ENCODE measurements at regions not wholly inside any gene's neighbourhood (a gene's known extent, or its start where the extent isn't known, plus 50 kb on each side); places are given as distances from the start of the nearest gene placed in this dataset.
A peak's percentile ranks its signal among the peaks of the same experiment; 100 is the strongest.

- peaks cover 2 to 5% (median 2%) of the 10 kb centered on the region in 3 donors for H3K27me3 ChIP-seq (ENCODE audit: control insufficient read depth in 3 of 3, insufficient read depth in 3 of 3, low read length in 3 of 3)
- H3K27ac ChIP-seq (ENCODE audit: low read depth in 1 of 3, low read length in 2 of 3) = no peak overlapping the region
- 15 to 28% (median 17%) methylated on average over 12 to 15 of the region's 15 CpGs for WGBS, 3 donors
- no peaks in the 10 kb centered on the region for H3K4me1 ChIP-seq (ENCODE audit: control insufficient read depth in 3 of 3, insufficient read depth in 2 of 3, low read depth in 1 of 3, low read length in 2 of 3)
- DNase-seq (peak in 1 of 2 donors; percentile 65), FAIRE-seq (no peak)
- peaks cover 0 to 4% of the 10 kb centered on the region in 2 donors for H3K9me3 ChIP-seq (ENCODE audit: control insufficient read depth in 2 of 2, insufficient read depth in 1 of 2, low read depth in 1 of 2, low read length in 1 of 2)
- H3K4me3 ChIP-seq (ENCODE audit: low read depth in 1 of 3, low read length in 3 of 3) = no peak overlapping the region
- no peaks in the 10 kb centered on the region for H3K36me3 ChIP-seq (ENCODE audit: control insufficient read depth in 3 of 3, insufficient read depth in 2 of 3, low read depth in 1 of 3, low read length in 3 of 3)
Observed at GRCh38 chr20:63082308-63082938, 75.7 kb upstream of the BHLHE23 start.

GRCh38 chr20:63081831-63082230 is 75.1 kb upstream of the BHLHE23 start:
- Histone ChIP-seq H3K27me3 (ENCODE audit: control insufficient read depth in 3 of 3, insufficient read depth in 3 of 3, low read length in 3 of 3) (peaks cover 2 to 5% (median 2%) of the 10 kb centered on the region in 3 donors), H3K27ac (ENCODE audit: low read depth in 1 of 3, low read length in 2 of 3) (no peak overlapping the region), H3K4me3 (ENCODE audit: low read depth in 1 of 3, low read length in 3 of 3) (no peak overlapping the region), H3K4me1 (ENCODE audit: control insufficient read depth in 3 of 3, insufficient read depth in 2 of 3, low read depth in 1 of 3, low read length in 2 of 3) (no peaks in the 10 kb centered on the region), H3K36me3 (ENCODE audit: control insufficient read depth in 3 of 3, insufficient read depth in 2 of 3, low read depth in 1 of 3, low read length in 3 of 3) (no peaks in the 10 kb centered on the region), H3K9me3 (ENCODE audit: control insufficient read depth in 2 of 2, insufficient read depth in 1 of 2, low read depth in 1 of 2, low read length in 1 of 2) (peaks cover 0 to 4% of the 10 kb centered on the region in 2 donors)
- WGBS, 3 donors = 42 to 48% (median 48%) methylated on average over 10 of the region's 10 CpGs
- FAIRE-seq = no peak
- no peak for DNase-seq

- H3K27ac ChIP-seq (ENCODE audit: low read depth in 1 of 3, low read length in 2 of 3) = no peak overlapping the region
- H3K4me3 ChIP-seq (ENCODE audit: low read depth in 1 of 3, low read length in 3 of 3) = no peak overlapping the region
- WGBS, 3 donors = 66 to 84% (median 75%) methylated on average over 5 of the region's 5 CpGs
- no peaks in the 10 kb centered on the region for H3K36me3 ChIP-seq (ENCODE audit: control insufficient read depth in 3 of 3, insufficient read depth in 2 of 3, low read depth in 1 of 3, low read length in 3 of 3)
- H3K9me3 ChIP-seq (ENCODE audit: control insufficient read depth in 2 of 2, insufficient read depth in 1 of 2, low read depth in 1 of 2, low read length in 1 of 2) = peaks cover 0 to 4% of the 10 kb centered on the region in 2 donors
- peaks cover 2 to 5% (median 3%) of the 10 kb centered on the region in 3 donors for H3K27me3 ChIP-seq (ENCODE audit: control insufficient read depth in 3 of 3, insufficient read depth in 3 of 3, low read length in 3 of 3)
- H3K4me1 ChIP-seq (ENCODE audit: control insufficient read depth in 3 of 3, insufficient read depth in 2 of 3, low read depth in 1 of 3, low read length in 2 of 3) = no peaks in the 10 kb centered on the region
- DNase-seq (no peak), FAIRE-seq (no peak)
Observed at GRCh38 chr20:63081351-63081750, 74.6 kb upstream of the BHLHE23 start.

- no peaks in the 10 kb centered on the region for H3K36me3 ChIP-seq (ENCODE audit: control insufficient read depth in 3 of 3, insufficient read depth in 2 of 3, low read depth in 1 of 3, low read length in 3 of 3)
- no peak overlapping the region for H3K4me3 ChIP-seq (ENCODE audit: low read depth in 1 of 3, low read length in 3 of 3)
- H3K9me3 ChIP-seq (ENCODE audit: control insufficient read depth in 2 of 2, insufficient read depth in 1 of 2, low read depth in 1 of 2, low read length in 1 of 2) = peaks cover 0 to 4% of the 10 kb centered on the region in 2 donors
- DNase-seq (no peak), FAIRE-seq (no peak)
- H3K4me1 ChIP-seq (ENCODE audit: control insufficient read depth in 3 of 3, insufficient read depth in 2 of 3, low read depth in 1 of 3, low read length in 2 of 3) = no peaks in the 10 kb centered on the region
- 57 to 79% (median 74%) methylated on average over 4 of the region's 4 CpGs for WGBS, 3 donors
- no peak overlapping the region for H3K27ac ChIP-seq (ENCODE audit: low read depth in 1 of 3, low read length in 2 of 3)
- peaks cover 2 to 5% (median 4%) of the 10 kb centered on the region in 3 donors for H3K27me3 ChIP-seq (ENCODE audit: control insufficient read depth in 3 of 3, insufficient read depth in 3 of 3, low read length in 3 of 3)
Observed at GRCh38 chr20:63080811-63081210, 74.0 kb upstream of the BHLHE23 start.

- no peaks in the 10 kb centered on the region for H3K36me3 ChIP-seq (ENCODE audit: control insufficient read depth in 3 of 3, insufficient read depth in 2 of 3, low read depth in 1 of 3, low read length in 3 of 3)
- peaks cover 0 to 4% of the 10 kb centered on the region in 2 donors for H3K9me3 ChIP-seq (ENCODE audit: control insufficient read depth in 2 of 2, insufficient read depth in 1 of 2, low read depth in 1 of 2, low read length in 1 of 2)
- no peaks in the 10 kb centered on the region for H3K4me1 ChIP-seq (ENCODE audit: control insufficient read depth in 3 of 3, insufficient read depth in 2 of 3, low read depth in 1 of 3, low read length in 2 of 3)
- no peak overlapping the region for H3K4me3 ChIP-seq (ENCODE audit: low read depth in 1 of 3, low read length in 3 of 3)
- H3K27ac ChIP-seq (ENCODE audit: low read depth in 1 of 3, low read length in 2 of 3) = no peak overlapping the region
- H3K27me3 ChIP-seq (ENCODE audit: control insufficient read depth in 3 of 3, insufficient read depth in 3 of 3, low read length in 3 of 3) = peaks cover 2 to 5% (median 4%) of the 10 kb centered on the region in 3 donors
- DNase-seq (no peak), FAIRE-seq (no peak)
- 84 to 89% (median 85%) methylated on average over 10 of the region's 10 CpGs for WGBS, 3 donors
Observed at GRCh38 chr20:63080411-63080810, 73.6 kb upstream of the BHLHE23 start.

GRCh38 chr20:63079971-63080370 is 73.2 kb upstream of the BHLHE23 start:
- Histone ChIP-seq H3K27me3 (ENCODE audit: control insufficient read depth in 3 of 3, insufficient read depth in 3 of 3, low read length in 3 of 3) (peaks cover 2 to 5% (median 4%) of the 10 kb centered on the region in 3 donors), H3K36me3 (ENCODE audit: control insufficient read depth in 3 of 3, insufficient read depth in 2 of 3, low read depth in 1 of 3, low read length in 3 of 3) (no peaks in the 10 kb centered on the region), H3K4me1 (ENCODE audit: control insufficient read depth in 3 of 3, insufficient read depth in 2 of 3, low read depth in 1 of 3, low read length in 2 of 3) (no peaks in the 10 kb centered on the region), H3K27ac (ENCODE audit: low read depth in 1 of 3, low read length in 2 of 3) (no peak overlapping the region), H3K4me3 (ENCODE audit: low read depth in 1 of 3, low read length in 3 of 3) (no peak overlapping the region), H3K9me3 (ENCODE audit: control insufficient read depth in 2 of 2, insufficient read depth in 1 of 2, low read depth in 1 of 2, low read length in 1 of 2) (peaks cover 0 to 4% of the 10 kb centered on the region in 2 donors)
- DNase-seq = no peak
- no peak for FAIRE-seq
- 55 to 63% (median 56%) methylated on average over 2 of the region's 2 CpGs for WGBS, 3 donors

- Histone ChIP-seq H3K4me3 (ENCODE audit: low read depth in 1 of 3, low read length in 3 of 3) (no peak overlapping the region), H3K9me3 (ENCODE audit: control insufficient read depth in 2 of 2, insufficient read depth in 1 of 2, low read depth in 1 of 2, low read length in 1 of 2) (peaks cover 0 to 4% of the 10 kb centered on the region in 2 donors), H3K36me3 (ENCODE audit: control insufficient read depth in 3 of 3, insufficient read depth in 2 of 3, low read depth in 1 of 3, low read length in 3 of 3) (no peaks in the 10 kb centered on the region), H3K27me3 (ENCODE audit: control insufficient read depth in 3 of 3, insufficient read depth in 3 of 3, low read length in 3 of 3) (peaks cover 2 to 15% (median 11%) of the 10 kb centered on the region in 3 donors), H3K27ac (ENCODE audit: low read depth in 1 of 3, low read length in 2 of 3) (no peak overlapping the region), H3K4me1 (ENCODE audit: control insufficient read depth in 3 of 3, insufficient read depth in 2 of 3, low read depth in 1 of 3, low read length in 2 of 3) (no peaks in the 10 kb centered on the region)
- no peak for FAIRE-seq
- DNase-seq = no peak
Observed at GRCh38 chr20:63077705-63078104, 70.9 kb upstream of the BHLHE23 start.

GRCh38 chr20:63076421-63076820 is 69.7 kb upstream of the BHLHE23 start:
- no peak for DNase-seq
- no peak overlapping the region for H3K4me3 ChIP-seq (ENCODE audit: low read depth in 1 of 3, low read length in 3 of 3)
- WGBS, 3 donors = 75 to 86% (median 80%) methylated on average over 5 of the region's 5 CpGs
- H3K27me3 ChIP-seq (ENCODE audit: control insufficient read depth in 3 of 3, insufficient read depth in 3 of 3, low read length in 3 of 3) = peaks cover 2 to 20% (median 15%) of the 10 kb centered on the region in 3 donors
- no peaks in the 10 kb centered on the region for H3K4me1 ChIP-seq (ENCODE audit: control insufficient read depth in 3 of 3, insufficient read depth in 2 of 3, low read depth in 1 of 3, low read length in 2 of 3)
- no peaks in the 10 kb centered on the region for H3K36me3 ChIP-seq (ENCODE audit: control insufficient read depth in 3 of 3, insufficient read depth in 2 of 3, low read depth in 1 of 3, low read length in 3 of 3)
- no peak overlapping the region for H3K27ac ChIP-seq (ENCODE audit: low read depth in 1 of 3, low read length in 2 of 3)
- no peak for FAIRE-seq
- peaks cover 0 to 5% of the 10 kb centered on the region in 2 donors for H3K9me3 ChIP-seq (ENCODE audit: control insufficient read depth in 2 of 2, insufficient read depth in 1 of 2, low read depth in 1 of 2, low read length in 1 of 2)

- FAIRE-seq (no peak), DNase-seq (no peak)
- no peaks in the 10 kb centered on the region for H3K4me1 ChIP-seq (ENCODE audit: control insufficient read depth in 3 of 3, insufficient read depth in 2 of 3, low read depth in 1 of 3, low read length in 2 of 3)
- H3K36me3 ChIP-seq (ENCODE audit: control insufficient read depth in 3 of 3, insufficient read depth in 2 of 3, low read depth in 1 of 3, low read length in 3 of 3) = no peaks in the 10 kb centered on the region
- 62 to 82% (median 66%) methylated on average over 9 of the region's 9 CpGs for WGBS, 3 donors
- H3K4me3 ChIP-seq (ENCODE audit: low read depth in 1 of 3, low read length in 3 of 3) = no peak overlapping the region
- H3K9me3 ChIP-seq (ENCODE audit: control insufficient read depth in 2 of 2, insufficient read depth in 1 of 2, low read depth in 1 of 2, low read length in 1 of 2) = peaks cover 0 to 2% of the 10 kb centered on the region in 2 donors
- peaks cover 0 to 33% (median 19%) of the 10 kb centered on the region in 3 donors for H3K27me3 ChIP-seq (ENCODE audit: control insufficient read depth in 3 of 3, insufficient read depth in 3 of 3, low read length in 3 of 3)
- no peak overlapping the region for H3K27ac ChIP-seq (ENCODE audit: low read depth in 1 of 3, low read length in 2 of 3)
Observed at GRCh38 chr20:63074631-63075030, 67.9 kb upstream of the BHLHE23 start.
